ENCODE measurements at regions not wholly inside any gene's neighbourhood (a gene's known extent, or its start where the extent isn't known, plus 50 kb on each side); places are given as distances from the start of the nearest gene placed in this dataset.

- Mint-ChIP-seq H3K4me1 (peaks cover 32 to 51% (median 46%) of the 10 kb centered on the region in 3 donors), H3K27ac (peak overlapping the region in 2 of 8 donors; percentile 48 to 55), H3K4me3 (peak overlapping the region in 1 of 7 donors; percentile 39), H3K27me3 (no peaks in the 10 kb centered on the region), H3K9me3 (no peaks in the 10 kb centered on the region), H3K36me3 (peaks cover 0 to 65% (median 8%) of the 10 kb centered on the region in 3 donors)
- H3K36me3 ChIP-seq (ENCODE audit: insufficient read depth, low read length) = peaks cover 17% of the 10 kb centered on the region
- no peak for DNase-seq
- ChIA-PET POLR2A (no interaction called here), CTCF (interaction anchor here (1.4 kb wide), 1 partner anchor 8 kb away, joined by 4 read pairs; no protein-coding TSS in a partner anchor)
- no peak overlapping the region for H3K4me3 ChIP-seq (ENCODE audit: low read length)
- H3K27me3 ChIP-seq (ENCODE audit: insufficient read depth, low read length, poor library complexity, severe bottlenecking) = no peaks in the 10 kb centered on the region
- no peaks in the 10 kb centered on the region for H3K9me3 ChIP-seq (ENCODE audit: low read length)
- no peak overlapping the region for H3K27ac ChIP-seq (ENCODE audit: low read depth, low read length)
- peaks cover 28% of the 10 kb centered on the region for H3K4me1 ChIP-seq (ENCODE audit: insufficient read depth, low read length)
These were observed 163.5 kb upstream of the ZNF267 start for GRCh38 chr16:31710134-31710533.

DNA sequence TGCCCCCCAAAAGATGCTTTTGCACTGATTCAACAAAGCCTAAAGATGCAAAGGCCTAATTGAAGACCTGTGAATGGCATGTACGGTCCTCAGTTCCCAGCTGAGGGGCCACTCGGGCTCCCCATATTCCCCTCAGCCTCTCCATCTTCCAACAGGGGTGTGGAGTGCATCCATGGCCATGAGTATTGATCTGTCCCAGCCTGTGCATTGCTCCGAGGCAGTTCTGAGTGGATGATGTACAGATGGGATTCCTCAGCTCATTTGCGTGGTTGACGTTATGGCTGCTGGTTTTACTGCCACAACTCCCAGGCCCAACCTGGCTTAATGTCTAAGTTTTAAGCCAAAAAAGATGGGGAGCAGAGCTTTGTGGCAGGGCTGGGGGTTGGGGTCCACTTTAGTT lies 162.7 kb upstream of the ZNF267 start:
- Mint-ChIP-seq H3K36me3 (peaks cover 0 to 61% (median 8%) of the 10 kb centered on the region in 3 donors), H3K27ac (peak overlapping the region in 4 of 8 donors; percentile 32 to 85 (median 48)), H3K27me3 (no peaks in the 10 kb centered on the region), H3K9me3 (no peaks in the 10 kb centered on the region), H3K4me3 (peak overlapping the region in 2 of 7 donors; percentile 32 to 100), H3K4me1 (peaks cover 39 to 59% (median 54%) of the 10 kb centered on the region in 3 donors)
- Histone ChIP-seq H3K4me3 (ENCODE audit: low read length) (no peak overlapping the region), H3K4me1 (ENCODE audit: insufficient read depth, low read length) (peaks cover 36% of the 10 kb centered on the region), H3K36me3 (ENCODE audit: insufficient read depth, low read length) (peaks cover 9% of the 10 kb centered on the region), H3K27ac (ENCODE audit: low read depth, low read length) (no peak overlapping the region), H3K9me3 (ENCODE audit: low read length) (no peaks in the 10 kb centered on the region), H3K27me3 (ENCODE audit: insufficient read depth, low read length, poor library complexity, severe bottlenecking) (no peaks in the 10 kb centered on the region)
- ChIA-PET POLR2A (no interaction called here), CTCF (interaction anchor here (1.4 to 1.5 kb wide), 2 partner anchors 9 to 15 kb away, joined by 4 to 5 read pairs; no protein-coding TSS in a partner anchor)
- DNase-seq = no peak

GRCh38 chr16:31711344-31711845 lies 162.2 kb upstream of the ZNF267 start:
- peaks cover 44 to 64% (median 59%) of the 10 kb centered on the region in 3 donors for H3K4me1 Mint-ChIP-seq
- H3K36me3 ChIP-seq (ENCODE audit: insufficient read depth, low read length) = peaks cover 8% of the 10 kb centered on the region
- peaks cover 39% of the 10 kb centered on the region for H3K4me1 ChIP-seq (ENCODE audit: insufficient read depth, low read length)
- H3K27me3 Mint-ChIP-seq = no peaks in the 10 kb centered on the region
- H3K4me3 ChIP-seq (ENCODE audit: low read length) = no peak overlapping the region
- no peaks in the 10 kb centered on the region for H3K9me3 Mint-ChIP-seq
- peak overlapping the region in 4 of 8 donors; percentile 12 to 97 (median 60) for H3K27ac Mint-ChIP-seq
- DNase-seq = no peak
- H3K4me3 Mint-ChIP-seq = peak overlapping the region in 2 of 7 donors; percentile 54 to 100
- peaks cover 0 to 60% (median 9%) of the 10 kb centered on the region in 3 donors for H3K36me3 Mint-ChIP-seq
- CTCF ChIA-PET = interaction anchor here (1.4 to 2.9 kb wide), 3 partner anchors 9 to 16 kb away, joined by 4 to 10 read pairs (median 5); no protein-coding TSS in a partner anchor
- POLR2A ChIA-PET = no interaction called here
- H3K27ac ChIP-seq (ENCODE audit: low read depth, low read length) = no peak overlapping the region
- H3K9me3 ChIP-seq (ENCODE audit: low read length) = no peaks in the 10 kb centered on the region
- no peaks in the 10 kb centered on the region for H3K27me3 ChIP-seq (ENCODE audit: insufficient read depth, low read length, poor library complexity, severe bottlenecking)

DNA sequence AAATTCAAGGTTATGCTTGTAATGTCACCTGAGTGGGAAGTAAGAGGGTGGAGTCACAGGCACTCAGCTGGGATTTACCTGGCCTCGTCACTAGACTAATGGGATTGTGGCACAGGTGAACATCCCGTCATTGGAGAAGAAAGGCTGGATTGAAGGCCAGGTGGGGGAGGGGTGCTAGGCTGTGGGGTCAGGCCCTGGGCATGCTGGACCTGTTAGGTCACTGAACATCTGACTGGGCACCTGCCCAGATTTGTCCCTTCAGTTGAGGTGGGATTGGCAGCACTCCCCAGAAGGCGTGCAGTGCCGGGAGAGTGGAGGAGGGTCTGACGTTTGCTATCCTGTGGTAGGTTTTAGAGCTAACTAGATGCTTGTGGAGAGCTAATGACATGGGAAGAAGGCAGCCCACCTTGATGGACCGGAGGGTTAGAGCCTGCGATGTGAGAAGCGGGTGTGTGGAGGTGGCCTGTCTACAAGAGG lies 161.5 kb upstream of the ZNF267 start:
- Mint-ChIP-seq H3K36me3 (peaks cover 0 to 56% (median 12%) of the 10 kb centered on the region in 3 donors), H3K27me3 (no peaks in the 10 kb centered on the region), H3K27ac (peak overlapping the region in 7 of 8 donors; percentile 12 to 99 (median 97)), H3K9me3 (no peaks in the 10 kb centered on the region), H3K4me1 (peaks cover 46 to 66% (median 66%) of the 10 kb centered on the region in 3 donors), H3K4me3 (peak overlapping the region in 6 of 7 donors; percentile 8 to 100 (median 100))
- Histone ChIP-seq H3K36me3 (ENCODE audit: insufficient read depth, low read length) (peaks cover 8% of the 10 kb centered on the region), H3K27ac (ENCODE audit: low read depth, low read length) (no peak overlapping the region), H3K4me3 (ENCODE audit: low read length) (no peak overlapping the region), H3K4me1 (ENCODE audit: insufficient read depth, low read length) (peaks cover 39% of the 10 kb centered on the region), H3K27me3 (ENCODE audit: insufficient read depth, low read length, poor library complexity, severe bottlenecking) (no peaks in the 10 kb centered on the region), H3K9me3 (ENCODE audit: low read length) (no peaks in the 10 kb centered on the region)
- DNase-seq = no peak
- CTCF ChIA-PET = interaction anchor here (1.5 to 2.9 kb wide), 2 partner anchors 10 to 16 kb away, joined by 5 to 10 read pairs; no protein-coding TSS in a partner anchor
- POLR2A ChIA-PET = interaction anchor here (1.4 kb wide), 1 partner anchor 16 kb away, joined by 13 read pairs; no protein-coding TSS in a partner anchor

- peaks cover 55 to 71% (median 65%) of the 10 kb centered on the region in 3 donors for H3K4me1 Mint-ChIP-seq
- peak; percentile 84 to 93 (median 87) for DNase-seq
- Histone ChIP-seq H3K4me3 (ENCODE audit: low read length) (peak overlapping the region; percentile 97), H3K27me3 (ENCODE audit: insufficient read depth, low read length, poor library complexity, severe bottlenecking) (no peaks in the 10 kb centered on the region), H3K4me1 (ENCODE audit: insufficient read depth, low read length) (peaks cover 35% of the 10 kb centered on the region), H3K36me3 (ENCODE audit: insufficient read depth, low read length) (no peaks in the 10 kb centered on the region), H3K27ac (ENCODE audit: low read depth, low read length) (peak overlapping the region; percentile 91), H3K9me3 (ENCODE audit: low read length) (no peaks in the 10 kb centered on the region)
- H3K9me3 Mint-ChIP-seq = no peaks in the 10 kb centered on the region
- peaks cover 0 to 48% (median 15%) of the 10 kb centered on the region in 3 donors for H3K36me3 Mint-ChIP-seq
- peak overlapping the region; percentile 96 to 100 (median 99) for H3K27ac Mint-ChIP-seq
- H3K27me3 Mint-ChIP-seq = no peaks in the 10 kb centered on the region
- H3K4me3 Mint-ChIP-seq = peak overlapping the region; percentile 98 to 100 (median 100)
- ChIA-PET POLR2A (interaction anchor here (0.5 to 1.9 kb wide), 6 partner anchors 12 to 257 kb away, joined by 3 to 20 read pairs (median 6); partner anchors contain the start of genes ARMC5, RUSF1 and ZNF267), CTCF (interaction anchor here (0.9 to 2.9 kb wide), 2 partner anchors 11 to 18 kb away, joined by 4 to 10 read pairs; no protein-coding TSS in a partner anchor)
These were observed 160.3 kb upstream of the ZNF267 start for GRCh38 chr16:31713071-31713944.

DNA sequence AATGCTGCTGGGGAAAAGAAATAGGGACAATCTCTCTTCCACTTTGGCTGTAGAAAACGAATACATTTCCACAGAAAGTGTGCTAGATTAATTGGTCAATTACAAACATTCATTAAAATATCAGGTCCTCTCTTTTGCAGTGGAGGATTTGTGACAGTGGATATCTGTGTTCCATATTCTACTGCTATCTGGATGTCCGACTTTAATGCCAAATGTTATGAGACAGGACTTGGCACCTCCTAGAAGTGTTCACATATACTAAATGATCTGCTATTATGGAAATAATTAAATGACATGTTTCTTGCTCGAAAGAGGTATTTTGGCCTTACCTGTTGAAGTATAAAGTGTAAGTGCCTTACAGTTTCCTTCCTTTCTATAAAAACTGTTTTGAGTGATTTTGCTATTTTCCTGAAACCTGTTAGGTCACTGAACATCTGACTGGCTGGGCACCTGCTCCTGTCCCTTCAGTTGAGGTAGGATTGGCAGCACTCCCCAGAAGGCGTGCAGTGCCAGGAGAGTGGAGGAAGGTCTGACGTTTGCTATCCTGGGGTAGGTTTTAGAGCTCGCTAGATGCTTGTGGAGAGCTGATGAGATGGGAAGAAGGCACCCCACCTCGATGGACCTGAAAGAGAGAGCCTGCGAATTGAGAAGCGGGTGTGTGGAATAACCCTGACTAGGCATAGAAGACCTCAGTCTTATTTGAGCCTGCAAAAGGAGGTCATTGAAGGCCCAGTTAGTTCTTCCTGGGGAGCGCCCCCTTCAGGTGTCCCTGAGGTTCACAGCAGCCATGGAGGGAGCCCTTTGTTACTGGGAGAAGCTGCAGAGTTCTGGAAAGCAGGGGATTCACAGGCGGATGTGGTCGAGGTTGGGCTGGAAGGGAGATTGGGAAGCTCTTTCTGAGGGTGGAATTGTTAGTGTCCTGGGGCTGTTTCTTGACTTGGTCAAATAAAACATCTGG lies 159.4 kb upstream of the ZNF267 start:
- Histone ChIP-seq H3K36me3 (ENCODE audit: insufficient read depth, low read length) (no peaks in the 10 kb centered on the region), H3K4me3 (ENCODE audit: low read length) (peak overlapping the region; percentile 97), H3K9me3 (ENCODE audit: low read length) (no peaks in the 10 kb centered on the region), H3K4me1 (ENCODE audit: insufficient read depth, low read length) (peaks cover 35% of the 10 kb centered on the region), H3K27me3 (ENCODE audit: insufficient read depth, low read length, poor library complexity, severe bottlenecking) (no peaks in the 10 kb centered on the region), H3K27ac (ENCODE audit: low read depth, low read length) (peak overlapping the region; percentile 91)
- peak overlapping the region; percentile 98 to 100 (median 100) for H3K4me3 Mint-ChIP-seq
- no peak for DNase-seq
- no peaks in the 10 kb centered on the region for H3K9me3 Mint-ChIP-seq
- H3K27ac Mint-ChIP-seq = peak overlapping the region; percentile 80 to 98 (median 94)
- CTCF ChIA-PET = interaction anchor here (2.9 kb wide), 1 partner anchor 12 kb away, joined by 10 read pairs; no protein-coding TSS in a partner anchor
- POLR2A ChIA-PET = interaction anchor here (1.4 to 1.9 kb wide), 2 partner anchors 13 to 159 kb away, joined by 8 to 20 read pairs; partner anchors contain the start of gene ZNF267
- peaks cover 58 to 74% (median 61%) of the 10 kb centered on the region in 3 donors for H3K4me1 Mint-ChIP-seq
- H3K36me3 Mint-ChIP-seq = peaks cover 0 to 46% (median 12%) of the 10 kb centered on the region in 3 donors
- H3K27me3 Mint-ChIP-seq = no peaks in the 10 kb centered on the region

- Histone ChIP-seq H3K9me3 (ENCODE audit: low read length) (no peaks in the 10 kb centered on the region), H3K4me3 (ENCODE audit: low read length) (peak overlapping the region; percentile 97), H3K4me1 (ENCODE audit: insufficient read depth, low read length) (peaks cover 35% of the 10 kb centered on the region), H3K36me3 (ENCODE audit: insufficient read depth, low read length) (no peaks in the 10 kb centered on the region), H3K27ac (ENCODE audit: low read depth, low read length) (peak overlapping the region; percentile 7), H3K27me3 (ENCODE audit: insufficient read depth, low read length, poor library complexity, severe bottlenecking) (no peaks in the 10 kb centered on the region)
- ChIA-PET CTCF (no interaction called here), POLR2A (no interaction called here)
- Mint-ChIP-seq H3K27ac (peak overlapping the region; percentile 80 to 98 (median 94)), H3K4me3 (peak overlapping the region; percentile 98 to 100 (median 100)), H3K27me3 (no peaks in the 10 kb centered on the region), H3K4me1 (peaks cover 59 to 76% (median 67%) of the 10 kb centered on the region in 3 donors), H3K9me3 (no peaks in the 10 kb centered on the region), H3K36me3 (peaks cover 0 to 43% (median 9%) of the 10 kb centered on the region in 3 donors)
- no peak for DNase-seq
These were observed 158.6 kb upstream of the ZNF267 start for GRCh38 chr16:31714903-31715504.

Measured in CD8-positive, alpha-beta memory T cell (primary cell).